GM21515 (cell line): ENCODE measurements at regions not wholly inside any gene's neighbourhood (a gene's known extent, or its start where the extent isn't known, plus 50 kb on each side); places are given as distances from the start of the nearest gene placed in this dataset.

ENCODE experiments used
- ATAC-seq: cut with Tn5 transposase; IDR thresholded peaks from one replicate; pipeline ENCODE4 v1.9.1; 2021; ENCODE audit not compliant: unreplicated experiment

- ATAC-seq: no peak
Measured at GRCh38 chr4:152164561-152164960, 371.3 kb downstream of the FBXW7 start.

GRCh38 chr4:152162331-152162697 lies 373.6 kb downstream of the FBXW7 start:
- ATAC-seq: no peak

- ATAC-seq: no peak
Measured at GRCh38 chr4:152161676-152162330, 374.1 kb downstream of the FBXW7 start.

- ATAC-seq: no peak
Measured at GRCh38 chr4:152160225-152160800, 375.6 kb downstream of the FBXW7 start.

- ATAC-seq: no peak
Measured at GRCh38 chr4:152159773-152160172, 376.1 kb downstream of the FBXW7 start.

- ATAC-seq: no peak
Measured at GRCh38 chr4:152158225-152158624, 377.7 kb downstream of the FBXW7 start.

GRCh38 chr4:152157629-152158028 lies 378.3 kb downstream of the FBXW7 start:
- ATAC-seq: no peak

- no peak for ATAC-seq
Measured at GRCh38 chr4:152156442-152156841, 379.4 kb downstream of the FBXW7 start.

GRCh38 chr4:152155070-152155469 lies 380.8 kb downstream of the FBXW7 start:
- ATAC-seq: no peak

- ATAC-seq: no peak
Measured at GRCh38 chr4:152154433-152154832, 381.5 kb downstream of the FBXW7 start.

- no peak for ATAC-seq
Measured at GRCh38 chr4:152153476-152154270, 382.2 kb downstream of the FBXW7 start.

- no peak for ATAC-seq
Measured at GRCh38 chr4:152150214-152150613, 385.7 kb downstream of the FBXW7 start.

- ATAC-seq: no peak
Measured at GRCh38 chr4:152149745-152150144, 386.1 kb downstream of the FBXW7 start.

- ATAC-seq: no peak
Measured at GRCh38 chr4:152148057-152148456, 387.2 kb upstream of the GATB start.

- no peak for ATAC-seq
Measured at GRCh38 chr4:152146244-152146643, 385.4 kb upstream of the GATB start.

GRCh38 chr4:152143806-152144205 lies 383.0 kb upstream of the GATB start:
- ATAC-seq: no peak

GRCh38 chr4:152138451-152138850 lies 377.6 kb upstream of the GATB start:
- no peak for ATAC-seq

- no peak for ATAC-seq
Measured at GRCh38 chr4:152132776-152133175, 372.0 kb upstream of the GATB start.

- no peak for ATAC-seq
Measured at GRCh38 chr4:152128356-152128755, 367.5 kb upstream of the GATB start.

GRCh38 chr4:152126238-152126637 lies 365.4 kb upstream of the GATB start:
- no peak for ATAC-seq

GRCh38 chr4:152118819-152119553 lies 358.2 kb upstream of the GATB start:
- ATAC-seq: no peak
